SH-SY5Y (cell line): ENCODE measurements at regions not wholly inside any gene's neighbourhood (a gene's known extent, or its start where the extent isn't known, plus 50 kb on each side); places are given as distances from the start of the nearest gene placed in this dataset.

ENCODE experiments used
- GATA2 ChIP-seq: IDR thresholded peaks from 2 replicates; pipeline ENCODE4 v1.6.1; 2011; ENCODE audit warnings: mild to moderate bottlenecking, low read depth, low read length
- GATA3 ChIP-seq: IDR thresholded peaks from 2 replicates; pipeline ENCODE4 v1.6.1; 2011; ENCODE audit warnings: low read depth, mild to moderate bottlenecking, low read length, moderate library complexity

DNA sequence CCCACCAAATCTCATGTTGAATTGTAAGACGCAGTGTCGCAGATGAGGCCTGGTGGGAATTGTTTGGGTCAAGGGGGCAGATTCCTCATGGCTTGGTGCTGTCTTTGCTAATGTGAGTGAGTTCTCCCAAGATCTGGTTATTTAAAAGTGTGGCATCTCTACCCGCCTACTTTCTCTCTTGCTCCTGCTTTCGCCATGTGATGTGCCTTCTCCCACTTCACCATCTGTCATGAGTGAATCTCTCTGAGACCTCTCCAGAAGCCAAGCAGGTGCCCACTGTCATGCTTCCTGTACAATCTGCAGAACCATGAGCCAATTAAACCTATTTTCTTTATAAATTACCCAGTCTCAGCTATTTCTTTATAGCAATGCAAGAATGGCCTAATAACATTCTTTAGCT, 246.6 kb upstream of the CDH20 start:
- no peak for TF ChIP-seq GATA3
- TF ChIP-seq GATA2: no peak
